ENCODE measurements at regions not wholly inside any gene's neighbourhood (a gene's known extent, or its start where the extent isn't known, plus 50 kb on each side); places are given as distances from the start of the nearest gene placed in this dataset.

GRCh38 chr15:98375513-98376340, 272.6 kb upstream of the IGF1R start (continued):
- no peak for TF ChIP-seq ZFP30 (CRISPR knock-in tag; IDR thresholded peaks at IDR 0.05; ENCODE audit: borderline replicate concordance)
- TF ChIP-seq USF1 (CRISPR knock-in tag; IDR thresholded peaks at IDR 0.05): no peak
- TF ChIP-seq SRSF3 (IDR thresholded peaks at IDR 0.05; ENCODE audit: insufficient read depth, low read length): no peak
- no peak for TF ChIP-seq KAT8 (IDR thresholded peaks at IDR 0.05; ENCODE audit: low read depth)

- intact Hi-C loops (cut with micrococcal nuclease) (no loop called here), in situ Hi-C loops (cut with MboI) (no loop called here)
- FAIRE-seq (no peak), DNase-seq (ENCODE audit: extremely low read depth in 1 of 4, low spot score in 3 of 4) (no peak), ATAC-seq (no peak)
- no peak overlapping the region for H3K4me3 ChIP-seq
- CTCF ChIA-PET (ENCODE audit: low intra/inter-chr PET ratio): no interaction called here
- H4K20me1 ChIP-seq (replicated peaks; ENCODE audit: control insufficient read depth, insufficient read depth, low read length): no peaks in the 10 kb centered on the region
- H3K4me1 ChIP-seq (replicated peaks in 1 of 2; ENCODE audit: control insufficient read depth in 2 of 2, insufficient read depth in 2 of 2, low read length in 2 of 2): no peaks in the 10 kb centered on the region
- H3K9me1 ChIP-seq (ENCODE audit: control insufficient read depth, insufficient read depth, low read length): no peaks in the 10 kb centered on the region
- H3K27ac ChIP-seq (ENCODE audit: extremely low read depth, low read depth, low read length): no peak overlapping the region
- H3K27me3 ChIP-seq (ENCODE audit: control insufficient read depth in 2 of 2, insufficient read depth in 2 of 2, low read length in 2 of 2): peaks cover 0 to 2% of the 10 kb centered on the region in 2 experiments; a peak in 2 of 5 replicates
- no peak overlapping the region for H2AFZ ChIP-seq (ENCODE audit: low read depth, low read length)
- H3K9ac ChIP-seq (ENCODE audit: insufficient read depth in 1 of 2, low read depth in 2 of 2, low read length in 2 of 2): no peak overlapping the region
- no peaks in the 10 kb centered on the region for H3K36me3 ChIP-seq (ENCODE audit: control insufficient read depth, insufficient read depth, low read length)
- H3K4me2 ChIP-seq (ENCODE audit: insufficient read depth, low read length): no peak overlapping the region
- no peaks in the 10 kb centered on the region for H3K9me3 ChIP-seq (replicated peaks; ENCODE audit: control insufficient read depth, insufficient read depth, low read depth, low read length)
- no peaks in the 10 kb centered on the region for H3K79me2 ChIP-seq (ENCODE audit: control insufficient read depth, insufficient read depth, low read length)
- 0% methylated on average over 3 of the region's 3 CpGs for WGBS (ENCODE audit: insufficient coverage, low coverage, missing lambda C conversion rate)
- POLR2A ChIA-PET: no interaction called here
- BruUV-seq (replicated peaks): no TSS peak
- TF ChIP-seq SNIP1 (IDR thresholded peaks at IDR 0.05; ENCODE audit: low read depth) (no peak), PREB (CRISPR knock-in tag; IDR thresholded peaks at IDR 0.05) (no peak), ZNF586 (CRISPR knock-in tag; conservative IDR thresholded peaks at IDR 0.05) (no peak), UBTF (IDR thresholded peaks at IDR 0.05; ENCODE audit: borderline replicate concordance in 1 of 2, low read depth in 2 of 2, low read length in 2 of 2) (no peak), HDAC6 (IDR thresholded peaks at IDR 0.05; ENCODE audit: low read depth, low read length) (no peak), ZBTB7A (IDR thresholded peaks at IDR 0.05; ENCODE audit: borderline replicate concordance, control insufficient read depth, low read depth, low read length) (no peak), SREBF2 (CRISPR knock-in tag; IDR thresholded peaks at IDR 0.05) (no peak), CCNT2 (IDR thresholded peaks at IDR 0.05; ENCODE audit: borderline replicate concordance, extremely low read depth, insufficient read length, low read depth, low read length) (no peak), E2F3 (CRISPR knock-in tag; IDR thresholded peaks at IDR 0.05) (no peak), ZNF79 (CRISPR knock-in tag; IDR thresholded peaks at IDR 0.05; ENCODE audit: low read depth) (no peak)
Observed at GRCh38 chr15:98380721-98381120, 267.6 kb upstream of the IGF1R start.
